A673 (cell line): ENCODE measurements at regions not wholly inside any gene's neighbourhood (a gene's known extent, or its start where the extent isn't known, plus 50 kb on each side); places are given as distances from the start of the nearest gene placed in this dataset.
"Not testable (repeated sequence)": the region's sequence is repeated elsewhere in the genome, so short reads cannot be mapped to it uniquely, and the experiment has no call there.

ENCODE experiments used
- EZH2 ChIP-seq: fragments of 200-600 bp; sonication (generic); IDR thresholded peaks from 2 replicates; pipeline ENCODE4 v1.6.1; 2017; ENCODE audit warnings: borderline replicate concordance, low read depth, mild to moderate bottlenecking, mixed read lengths, antibody characterized with exemption, low read length; ENCODE audit not compliant: poor library complexity, severe bottlenecking
- TF ChIP-seq, protein P1 (sequence below): fragments of 300-800, 200-600 bp; sonication (generic); conservative IDR thresholded peaks from 2 replicates; pipeline ENCODE4 v1.5.1; 2017; ENCODE audit warnings: low read depth, mild to moderate bottlenecking, antibody characterized with exemption, low read length, moderate library complexity, mixed read lengths

DNA sequence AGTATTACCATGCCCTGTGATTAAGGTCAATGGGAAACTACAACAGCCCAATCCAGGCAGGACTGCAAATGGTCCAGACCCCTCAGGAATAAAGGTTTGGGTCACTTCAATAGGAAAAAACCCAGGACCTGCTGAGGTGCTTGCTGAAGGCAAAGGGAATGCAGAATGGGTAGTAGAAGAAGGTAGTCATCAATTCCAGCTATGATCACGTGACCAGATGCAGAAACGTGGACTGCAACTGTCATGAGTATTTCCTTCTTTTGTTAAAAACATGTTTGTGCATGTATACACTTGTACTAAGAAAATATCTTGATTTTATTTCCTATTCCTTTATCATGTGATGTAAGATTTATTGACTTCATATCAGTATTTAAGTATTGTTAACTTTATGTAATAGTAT is 319.6 kb upstream of the FGF16 start:
- TF ChIP-seq, protein P1, sequence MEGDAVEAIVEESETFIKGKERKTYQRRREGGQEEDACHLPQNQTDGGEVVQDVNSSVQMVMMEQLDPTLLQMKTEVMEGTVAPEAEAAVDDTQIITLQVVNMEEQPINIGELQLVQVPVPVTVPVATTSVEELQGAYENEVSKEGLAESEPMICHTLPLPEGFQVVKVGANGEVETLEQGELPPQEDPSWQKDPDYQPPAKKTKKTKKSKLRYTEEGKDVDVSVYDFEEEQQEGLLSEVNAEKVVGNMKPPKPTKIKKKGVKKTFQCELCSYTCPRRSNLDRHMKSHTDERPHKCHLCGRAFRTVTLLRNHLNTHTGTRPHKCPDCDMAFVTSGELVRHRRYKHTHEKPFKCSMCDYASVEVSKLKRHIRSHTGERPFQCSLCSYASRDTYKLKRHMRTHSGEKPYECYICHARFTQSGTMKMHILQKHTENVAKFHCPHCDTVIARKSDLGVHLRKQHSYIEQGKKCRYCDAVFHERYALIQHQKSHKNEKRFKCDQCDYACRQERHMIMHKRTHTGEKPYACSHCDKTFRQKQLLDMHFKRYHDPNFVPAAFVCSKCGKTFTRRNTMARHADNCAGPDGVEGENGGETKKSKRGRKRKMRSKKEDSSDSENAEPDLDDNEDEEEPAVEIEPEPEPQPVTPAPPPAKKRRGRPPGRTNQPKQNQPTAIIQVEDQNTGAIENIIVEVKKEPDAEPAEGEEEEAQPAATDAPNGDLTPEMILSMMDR, result not testable (repeated sequence)
- not testable (repeated sequence) for TF ChIP-seq EZH2
